ELR (cell line): ENCODE measurements at regions not wholly inside any gene's neighbourhood (a gene's known extent, or its start where the extent isn't known, plus 50 kb on each side); places are given as distances from the start of the nearest gene placed in this dataset.
"Not testable (repeated sequence)": the region's sequence is repeated elsewhere in the genome, so short reads cannot be mapped to it uniquely, and the experiment has no call there.

ENCODE experiments used
- DNase-seq: peaks from one replicate; pipeline ENCODE4 v3.0.0-alpha.2; 2015; ENCODE audit warnings: low read depth

DNA sequence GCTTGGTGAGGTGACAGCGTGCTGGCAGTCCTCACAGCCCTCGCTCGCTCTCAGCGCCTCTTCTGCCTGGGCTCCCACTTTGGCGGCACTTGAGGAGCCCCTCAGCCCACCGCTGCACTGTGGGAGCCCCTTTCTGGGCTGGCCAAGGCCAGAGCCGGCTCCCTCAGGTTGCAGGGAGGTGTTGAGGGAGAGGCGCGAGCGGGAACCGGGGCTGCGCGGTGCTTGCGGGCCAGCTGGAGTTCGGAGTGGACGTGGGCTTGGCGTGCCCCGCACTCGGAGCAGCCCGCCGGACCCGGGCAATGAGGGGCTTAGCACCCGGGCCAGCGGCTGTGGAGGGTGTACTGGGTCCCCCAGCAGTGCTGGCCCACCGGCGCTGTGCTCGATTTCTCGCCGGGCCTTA, 134.2 kb upstream of the BASP1 start:
- not testable (repeated sequence) for DNase-seq

GRCh38 chr5:17087035-17087434, 130.4 kb upstream of the BASP1 start:
- peak; percentile 43 for DNase-seq

GRCh38 chr5:17088051-17088450, 129.4 kb upstream of the BASP1 start:
- no peak for DNase-seq

DNA sequence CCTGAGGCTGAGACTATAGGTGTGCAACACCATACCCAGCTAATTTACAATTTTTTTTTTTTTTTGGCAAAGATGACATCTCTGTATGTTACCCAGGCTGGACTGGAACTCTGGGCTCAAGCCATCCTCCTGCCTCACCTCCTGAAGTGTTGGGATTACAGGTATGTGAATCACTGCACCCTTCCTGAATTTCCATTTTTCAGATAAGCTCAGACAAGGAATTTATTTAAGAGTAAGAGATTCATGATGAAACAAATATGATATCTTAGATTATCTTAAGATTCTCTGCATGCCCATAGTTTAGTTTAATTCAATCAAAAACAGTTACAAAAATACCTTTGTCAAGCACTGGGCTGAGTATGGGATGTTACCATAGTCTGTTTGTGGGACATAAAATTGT, 128.4 kb upstream of the BASP1 start:
- no peak for DNase-seq

- DNase-seq: peak; percentile 80
These were observed 127.7 kb upstream of the BASP1 start for GRCh38 chr5:17089690-17090089.

DNA sequence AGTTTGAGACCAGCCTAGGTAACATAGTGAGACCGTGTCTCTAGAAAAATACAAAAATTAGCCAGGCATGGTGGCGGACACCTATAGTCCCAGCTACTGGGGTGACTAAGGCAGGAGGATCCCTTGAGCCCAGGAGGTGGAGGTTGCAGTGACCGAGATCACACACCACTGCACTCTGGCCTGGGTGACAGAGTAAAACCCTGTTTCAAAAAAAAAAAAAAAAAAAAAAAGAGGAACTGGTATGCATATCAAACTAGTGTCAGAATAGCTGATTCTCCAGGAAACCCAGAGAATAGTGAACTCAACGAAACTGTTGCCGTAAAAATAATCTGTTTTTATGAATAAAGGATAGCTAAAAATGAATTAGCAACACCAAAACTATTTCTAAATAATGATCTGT, 126.6 kb upstream of the BASP1 start:
- no peak for DNase-seq

GRCh38 chr5:17094830-17095229, 122.6 kb upstream of the BASP1 start:
- DNase-seq: no peak

GRCh38 chr5:17096952-17097695, 120.3 kb upstream of the BASP1 start:
- DNase-seq: no peak

DNA sequence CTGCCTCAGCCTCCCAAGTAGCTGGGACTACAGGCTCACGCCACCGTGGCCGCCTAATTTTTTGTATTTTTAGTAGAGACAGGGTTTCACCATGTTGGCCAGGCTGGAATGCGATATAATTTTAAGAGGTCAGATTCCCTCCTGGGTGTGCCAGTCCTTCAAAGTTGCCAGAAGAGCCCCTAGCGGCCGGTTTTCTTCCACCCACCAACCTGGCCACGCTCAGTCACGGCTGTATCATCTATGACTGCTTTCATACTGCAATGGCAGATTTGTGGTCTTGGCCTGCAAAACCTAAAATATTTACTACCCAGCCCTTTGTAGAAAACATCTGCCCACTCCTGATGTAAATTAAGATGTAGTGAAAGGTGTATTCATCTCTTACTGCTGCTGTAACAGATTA, 117.5 kb upstream of the BASP1 start:
- no peak for DNase-seq

GRCh38 chr5:17103461-17103860, 114.0 kb upstream of the BASP1 start:
- no peak for DNase-seq

- peak; percentile 79 for DNase-seq
These were observed 111.5 kb upstream of the BASP1 start for GRCh38 chr5:17105744-17106418.

GRCh38 chr5:17106521-17106920, 110.9 kb upstream of the BASP1 start:
- DNase-seq: no peak

- DNase-seq: not testable (repeated sequence)
These were observed 105.2 kb upstream of the BASP1 start for GRCh38 chr5:17112091-17112716.

GRCh38 chr5:17113174-17113958, 104.1 kb upstream of the BASP1 start:
- peak; percentile 85 for DNase-seq

DNA sequence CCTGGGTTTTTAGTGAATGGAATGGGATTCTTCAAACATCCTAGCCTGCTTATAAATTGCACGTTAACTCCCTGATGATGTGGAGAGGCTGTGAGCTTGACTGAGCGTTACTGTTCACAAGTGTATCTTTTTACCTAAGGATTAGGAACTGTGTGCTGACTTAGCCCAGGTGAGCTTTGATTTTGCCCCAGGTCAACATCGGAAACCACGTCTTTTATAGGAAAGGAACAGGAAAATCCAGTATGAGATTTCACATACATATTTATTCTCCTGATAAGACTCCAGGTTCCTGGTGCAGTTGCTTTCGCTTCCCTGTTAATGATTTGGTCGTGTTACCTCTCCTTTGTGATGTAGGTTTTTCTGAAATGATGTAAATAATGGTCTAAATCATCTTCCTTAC, 103.2 kb upstream of the BASP1 start:
- DNase-seq: no peak

DNA sequence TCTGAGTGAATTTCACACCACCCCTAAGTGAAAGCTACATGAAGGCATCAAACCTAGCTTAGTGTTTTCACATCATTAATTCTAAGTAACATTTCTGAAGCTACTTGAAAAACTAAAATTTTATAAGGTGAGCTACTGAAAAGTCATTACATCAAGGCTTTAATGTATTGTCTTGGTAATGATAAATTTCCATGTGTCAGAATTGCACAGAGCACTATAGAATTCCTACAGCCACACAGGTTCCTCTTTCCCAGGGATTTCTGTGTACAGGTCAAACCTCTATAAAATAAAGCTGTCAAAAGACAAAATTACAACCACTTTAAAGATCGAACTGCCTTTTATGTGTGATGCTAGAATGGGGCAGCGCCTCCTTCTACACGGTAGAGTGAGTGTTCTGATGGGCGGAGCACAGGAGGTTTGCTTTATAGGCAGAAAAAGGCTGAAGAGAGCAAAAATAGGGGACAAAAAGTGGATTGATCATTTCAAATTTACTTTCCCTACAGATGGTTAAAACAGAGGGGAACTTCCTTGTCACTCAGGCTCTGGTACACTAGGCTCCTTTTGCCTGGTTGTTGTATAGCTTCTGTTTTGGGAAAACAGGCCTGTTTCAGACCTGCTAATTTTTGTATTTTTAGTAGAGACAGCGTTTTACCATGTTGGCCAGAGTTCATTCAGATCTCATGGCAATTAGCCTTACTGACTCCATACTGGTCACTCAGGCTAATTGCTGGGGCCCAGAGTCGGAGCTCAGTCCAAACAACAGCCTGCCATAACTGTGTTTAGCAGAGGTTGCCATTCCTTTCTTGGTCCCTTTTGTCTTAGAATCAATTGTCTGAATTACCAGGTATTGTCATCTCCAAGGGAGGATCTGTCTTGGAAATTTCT, 102.5 kb upstream of the BASP1 start:
- no peak for DNase-seq

DNA sequence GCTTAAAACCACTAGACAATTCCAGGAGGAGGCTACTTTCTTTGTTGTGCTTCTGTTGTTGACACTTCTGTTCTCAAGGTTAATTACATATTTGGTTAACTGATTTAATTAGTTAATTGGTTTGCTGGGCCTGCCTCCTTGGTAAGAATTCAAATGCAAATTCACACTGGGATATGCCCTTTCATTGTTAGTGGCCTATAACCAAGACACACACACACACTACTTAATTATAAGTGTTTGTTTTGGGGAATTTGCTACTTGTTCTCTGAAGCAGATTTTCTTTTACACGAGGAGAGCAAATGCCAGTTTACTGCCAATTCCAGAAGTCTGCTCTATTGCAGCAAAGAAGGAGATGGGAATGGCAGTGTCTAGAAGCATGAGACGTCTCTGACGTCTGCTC, 101.6 kb upstream of the BASP1 start:
- DNase-seq: no peak

DNA sequence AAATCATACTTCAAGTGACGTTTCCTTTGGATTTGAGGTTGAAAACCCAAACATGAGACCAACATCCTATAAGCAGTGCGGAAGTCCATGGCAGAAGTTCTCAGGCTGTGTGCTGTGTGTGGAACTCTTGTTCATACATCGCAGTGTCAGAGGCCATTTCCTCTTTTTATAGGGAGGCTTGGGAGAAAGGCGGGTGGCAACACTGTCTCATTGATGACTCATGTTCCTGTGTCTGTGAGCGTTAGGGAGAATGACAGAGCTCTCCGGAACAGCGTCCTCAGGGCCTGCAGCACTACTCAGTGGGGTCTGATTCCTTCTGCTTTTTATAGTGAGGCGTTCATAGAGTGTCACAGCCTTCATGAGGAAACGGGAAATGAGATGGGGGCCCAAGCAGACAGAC, 98.8 kb upstream of the BASP1 start:
- peak; percentile 100 for DNase-seq

DNA sequence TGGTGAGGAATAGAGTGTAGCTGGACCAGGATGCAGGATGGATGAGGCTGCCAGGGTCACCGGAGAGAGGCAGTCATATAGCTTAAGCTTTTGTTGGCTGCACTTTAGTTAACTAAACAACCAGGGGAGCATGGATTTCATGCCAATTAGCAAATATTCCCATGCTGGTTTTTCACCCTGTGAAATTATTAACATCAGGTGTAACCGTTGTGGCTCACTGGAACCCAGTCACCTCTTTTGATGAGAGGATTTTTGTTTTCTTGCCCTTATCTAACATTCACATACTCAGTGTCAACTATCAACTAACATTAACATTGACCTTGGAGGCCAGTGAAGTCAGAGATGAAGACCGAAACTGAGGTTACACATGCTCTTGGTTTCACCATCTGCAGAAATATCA, 97.2 kb upstream of the BASP1 start:
- no peak for DNase-seq

DNA sequence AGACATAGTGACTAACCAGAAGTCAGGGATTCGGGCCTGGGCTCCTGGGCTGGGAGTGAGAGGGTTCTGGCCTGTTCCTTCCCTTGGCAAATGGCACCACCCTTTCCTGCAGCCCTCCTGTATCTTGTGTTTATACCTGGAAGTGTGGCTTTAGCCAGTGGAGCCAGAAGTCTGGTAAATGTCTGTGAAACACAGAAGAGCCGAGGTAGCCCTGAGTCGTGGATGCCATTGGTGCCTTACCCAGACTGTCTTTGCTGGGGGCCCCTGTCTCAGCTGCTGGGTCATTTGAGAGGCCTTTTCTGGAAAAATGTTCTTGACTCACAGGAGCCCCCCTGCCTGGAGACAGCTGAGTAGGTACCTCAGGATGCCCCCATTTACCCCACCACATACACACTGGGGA, 95.7 kb upstream of the BASP1 start:
- DNase-seq: no peak

DNA sequence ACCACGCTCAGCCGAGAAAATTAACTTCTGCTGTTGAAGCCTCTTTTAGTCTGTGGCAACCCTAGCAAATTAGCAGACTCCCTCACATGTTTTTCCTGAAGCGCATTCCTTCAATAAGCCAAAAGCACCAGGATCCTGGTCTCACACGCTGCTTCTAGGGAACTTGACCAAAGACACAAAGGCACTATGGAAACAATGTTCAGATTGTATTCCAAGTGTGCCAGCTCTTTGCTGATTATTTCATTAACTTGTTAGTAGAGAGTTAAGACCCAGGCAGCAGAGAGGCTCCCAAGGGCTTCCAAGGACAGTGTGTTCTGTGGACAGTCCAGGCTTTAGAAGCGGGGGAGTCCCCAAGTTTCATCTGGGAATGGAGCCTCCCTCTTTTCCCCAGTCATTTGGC, 94.4 kb upstream of the BASP1 start:
- no peak for DNase-seq

- DNase-seq: not testable (repeated sequence)
These were observed 93.7 kb upstream of the BASP1 start for GRCh38 chr5:17123773-17124172.
